SK-N-MC (cell line): ENCODE measurements at regions not wholly inside any gene's neighbourhood (a gene's known extent, or its start where the extent isn't known, plus 50 kb on each side); places are given as distances from the start of the nearest gene placed in this dataset.

Experiments used
- DNase-seq: peaks from one replicate; pipeline ENCODE4 v3.0.0-alpha.2; 2011; ENCODE audit warnings: low read depth, low spot score
- H3K27ac ChIP-seq: fragments of 200-600 bp; sonication (generic); 2 replicates; pipeline ENCODE4 v1.5.1; 2016; ENCODE audit warnings: mixed run types
- H3K36me3 ChIP-seq: fragments of 200-600 bp; sonication (generic); 2 replicates; pipeline ENCODE4 v1.6.1; 2017; ENCODE audit warnings: antibody characterized with exemption, low read length, mixed read lengths; ENCODE audit not compliant: insufficient read depth
- H3K4me3 ChIP-seq: fragments of 200-600 bp; sonication (generic); 2 replicates; pipeline ENCODE4 v1.5.1; 2016
- H3K9ac ChIP-seq: fragments of 200-600 bp; sonication (generic); 2 replicates; pipeline ENCODE4 v1.8.0; 2017; ENCODE audit warnings: mixed run types, mixed read lengths; ENCODE audit not compliant: insufficient read length
- H3K9me3 ChIP-seq: fragments of 200-600 bp; sonication (generic); 2 replicates; pipeline ENCODE4 v1.6.1; 2017; ENCODE audit warnings: low read depth, mild to moderate bottlenecking, antibody characterized with exemption, low read length, moderate library complexity, mixed read lengths
- EZH2 ChIP-seq: fragments of 200-600 bp; sonication (generic); IDR thresholded peaks from one replicate; pipeline ENCODE4 v1.6.1; 2017; ENCODE audit warnings: antibody characterized with exemption
- FOXP2 ChIP-seq: optimal IDR thresholded peaks from 2 replicates; pipeline ENCODE3; 2011; ENCODE audit warnings: mild to moderate bottlenecking, moderate library complexity; ENCODE audit not compliant: insufficient read depth; ENCODE audit errors: extremely low read length, control extremely low read depth
- POLR2AphosphoS5 ChIP-seq: IDR thresholded peaks from 2 replicates; pipeline ENCODE4 v1.6.1; 2012; ENCODE audit warnings: mild to moderate bottlenecking, low read depth, low read length, borderline replicate concordance

DNA sequence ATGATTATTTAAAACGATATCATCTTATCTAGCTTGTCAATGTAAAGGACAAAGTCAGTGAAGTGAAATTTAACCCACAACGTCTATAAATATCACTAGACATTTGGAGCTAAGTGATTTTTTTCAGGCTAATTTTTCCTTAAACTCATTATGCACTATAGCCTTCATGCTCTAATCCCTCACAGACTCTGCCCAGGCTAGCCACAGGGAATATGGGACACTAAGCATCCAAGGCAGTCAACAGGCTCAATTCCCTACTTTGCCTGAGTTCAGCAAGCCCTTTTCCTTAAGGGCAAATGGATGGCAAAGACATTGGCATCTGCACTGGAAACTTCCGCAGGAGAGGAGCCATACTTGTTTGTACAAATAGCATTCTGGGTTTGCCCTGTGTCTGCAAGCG lies 577.0 kb downstream of the LMO4 start:
- H3K9ac ChIP-seq = no peak overlapping the region
- no peaks in the 10 kb centered on the region for H3K9me3 ChIP-seq
- no peak overlapping the region for H3K4me3 ChIP-seq
- H3K27ac ChIP-seq = no peak overlapping the region
- no peaks in the 10 kb centered on the region for H3K36me3 ChIP-seq
- no peak for TF ChIP-seq EZH2
- TF ChIP-seq POLR2AphosphoS5 = no peak
- TF ChIP-seq FOXP2 = no peak
- no peak for DNase-seq

DNA sequence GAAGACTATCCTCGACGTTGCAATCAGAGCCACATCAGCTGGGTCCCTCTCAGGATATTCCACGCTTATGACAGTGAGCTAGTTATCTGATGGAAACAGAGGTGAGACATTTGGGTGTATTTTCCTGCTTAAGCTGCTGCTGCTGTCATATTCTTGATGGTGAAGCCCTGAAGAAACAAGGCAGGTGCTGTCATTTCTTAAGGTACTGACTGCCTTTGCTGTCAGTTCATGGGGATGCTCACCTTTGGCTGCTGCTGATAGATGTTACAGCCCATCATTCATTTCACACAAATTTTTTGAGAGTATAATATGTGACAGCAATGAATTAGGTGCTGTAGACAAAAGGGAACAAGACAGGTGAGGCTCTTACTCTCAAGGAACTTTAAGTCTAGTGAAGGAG lies 577.4 kb downstream of the LMO4 start:
- no peak overlapping the region for H3K4me3 ChIP-seq
- no peak overlapping the region for H3K27ac ChIP-seq
- TF ChIP-seq EZH2 = no peak
- no peak for TF ChIP-seq POLR2AphosphoS5
- no peak for TF ChIP-seq FOXP2
- no peaks in the 10 kb centered on the region for H3K9me3 ChIP-seq
- H3K9ac ChIP-seq = no peak overlapping the region
- DNase-seq = no peak
- no peaks in the 10 kb centered on the region for H3K36me3 ChIP-seq

DNA sequence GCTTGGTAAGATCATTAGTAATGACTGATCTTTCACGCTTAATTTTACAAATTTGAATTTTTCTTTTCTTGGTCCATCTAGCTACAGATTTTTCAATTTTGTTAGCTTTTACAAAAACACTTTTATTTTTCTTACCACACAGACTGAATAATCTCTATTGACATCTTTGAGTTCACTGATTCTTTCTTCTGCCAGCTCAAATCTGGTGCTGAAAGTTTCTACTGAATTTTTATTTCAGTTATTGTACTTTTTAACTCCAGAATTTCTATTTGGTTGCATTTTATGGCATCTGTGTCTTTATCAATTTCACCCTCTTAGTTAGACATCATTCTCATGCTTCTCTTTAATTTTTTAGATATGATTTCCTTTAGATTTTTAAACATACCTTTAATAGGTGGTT lies 584.7 kb downstream of the LMO4 start:
- TF ChIP-seq FOXP2 = no peak
- Histone ChIP-seq H3K4me3 (no peak overlapping the region), H3K27ac (no peak overlapping the region), H3K9me3 (no peaks in the 10 kb centered on the region), H3K9ac (no peak overlapping the region), H3K36me3 (no peaks in the 10 kb centered on the region)
- no peak for DNase-seq

DNA sequence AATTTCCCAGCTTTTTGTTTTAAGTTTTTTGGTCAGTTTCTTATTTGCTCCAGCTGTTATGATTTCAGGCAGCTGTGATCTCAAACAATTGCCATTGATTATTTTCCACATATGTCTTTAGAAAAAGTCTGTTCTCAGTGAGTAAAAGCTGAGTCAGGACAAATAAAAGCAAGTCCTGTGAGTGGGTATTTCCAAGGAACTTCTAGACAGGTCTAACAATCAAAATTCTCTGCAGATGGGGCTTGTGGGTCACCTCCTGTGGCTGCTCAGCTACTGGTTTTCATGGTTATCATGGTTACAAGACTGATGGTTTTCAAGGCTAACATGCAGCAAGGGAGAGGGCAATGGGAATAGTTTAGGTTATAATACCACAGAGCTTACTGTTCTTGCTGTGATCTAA lies 585.7 kb downstream of the LMO4 start:
- Histone ChIP-seq H3K9me3 (no peaks in the 10 kb centered on the region), H3K36me3 (no peaks in the 10 kb centered on the region), H3K4me3 (no peak overlapping the region), H3K27ac (no peak overlapping the region), H3K9ac (no peak overlapping the region)
- DNase-seq = no peak
- TF ChIP-seq POLR2AphosphoS5 (no peak), FOXP2 (no peak), EZH2 (no peak)

DNA sequence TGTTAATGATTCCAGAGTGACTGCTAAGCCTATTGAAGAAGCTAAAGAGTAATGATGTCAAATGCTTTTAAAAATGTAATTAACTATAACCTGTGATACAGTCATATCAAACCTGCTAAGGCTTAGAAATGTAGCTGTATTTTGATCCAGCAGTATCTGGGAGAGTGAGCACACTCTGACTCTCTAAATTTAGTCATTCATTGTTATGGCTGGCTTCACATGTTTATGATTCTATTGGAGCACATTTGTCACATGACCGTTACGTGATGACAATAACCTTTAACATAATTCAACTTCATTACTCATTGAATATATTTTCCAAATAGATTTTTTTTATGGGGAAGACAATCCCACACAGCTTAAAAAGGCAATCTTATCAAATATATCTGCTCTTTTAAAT lies 587.1 kb downstream of the LMO4 start:
- no peak for TF ChIP-seq FOXP2
- TF ChIP-seq POLR2AphosphoS5 = no peak
- TF ChIP-seq EZH2 = no peak
- Histone ChIP-seq H3K9me3 (no peaks in the 10 kb centered on the region), H3K27ac (no peak overlapping the region), H3K9ac (no peak overlapping the region), H3K4me3 (no peak overlapping the region), H3K36me3 (no peaks in the 10 kb centered on the region)
- no peak for DNase-seq

DNA sequence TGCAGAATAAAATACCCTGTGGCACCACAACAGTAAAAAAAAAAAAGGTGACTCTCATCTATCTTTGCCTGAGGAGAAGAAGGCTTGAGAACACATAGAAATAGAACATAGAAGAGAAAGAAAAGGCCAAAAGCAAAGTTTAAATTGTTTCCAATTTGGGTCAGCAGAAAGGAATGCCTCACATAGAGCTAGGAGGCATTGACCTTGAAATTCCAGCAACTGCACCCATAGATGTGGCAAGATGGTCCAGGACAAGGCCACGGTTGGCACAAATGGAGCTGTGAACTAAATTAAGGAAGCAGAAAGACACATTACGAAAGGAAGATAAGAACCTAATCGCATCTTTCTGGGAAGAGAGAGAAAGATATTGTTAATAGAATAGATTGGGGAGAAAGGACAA lies 588.3 kb downstream of the LMO4 start:
- no peak for DNase-seq
- TF ChIP-seq POLR2AphosphoS5 (no peak), EZH2 (no peak), FOXP2 (no peak)
- Histone ChIP-seq H3K36me3 (no peaks in the 10 kb centered on the region), H3K4me3 (no peak overlapping the region), H3K27ac (no peak overlapping the region), H3K9me3 (no peaks in the 10 kb centered on the region), H3K9ac (no peak overlapping the region)

DNA sequence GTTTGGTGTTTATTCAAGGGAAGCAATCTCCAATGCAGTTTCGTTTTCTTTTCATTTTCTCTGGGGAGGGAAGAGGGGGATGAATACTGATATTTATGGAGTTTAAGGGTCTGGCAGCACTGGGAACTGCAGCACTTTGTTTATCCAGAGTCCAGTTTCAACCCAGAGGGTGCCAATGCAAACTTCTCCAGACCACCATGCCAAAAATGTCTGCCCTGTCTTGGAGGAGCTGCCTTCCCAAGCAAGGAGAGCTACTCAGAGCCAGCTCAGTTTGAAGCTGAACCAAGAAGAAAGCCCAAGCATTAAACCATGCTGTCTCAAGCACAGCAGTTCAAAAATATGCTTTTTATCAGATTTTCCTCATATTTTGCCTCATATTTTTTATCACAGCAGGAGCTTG lies 589.7 kb downstream of the LMO4 start:
- Histone ChIP-seq H3K27ac (no peak overlapping the region), H3K9me3 (no peaks in the 10 kb centered on the region), H3K9ac (no peak overlapping the region), H3K4me3 (no peak overlapping the region), H3K36me3 (no peaks in the 10 kb centered on the region)
- no peak for DNase-seq
- no peak for TF ChIP-seq POLR2AphosphoS5
- TF ChIP-seq EZH2 = no peak
- no peak for TF ChIP-seq FOXP2

DNA sequence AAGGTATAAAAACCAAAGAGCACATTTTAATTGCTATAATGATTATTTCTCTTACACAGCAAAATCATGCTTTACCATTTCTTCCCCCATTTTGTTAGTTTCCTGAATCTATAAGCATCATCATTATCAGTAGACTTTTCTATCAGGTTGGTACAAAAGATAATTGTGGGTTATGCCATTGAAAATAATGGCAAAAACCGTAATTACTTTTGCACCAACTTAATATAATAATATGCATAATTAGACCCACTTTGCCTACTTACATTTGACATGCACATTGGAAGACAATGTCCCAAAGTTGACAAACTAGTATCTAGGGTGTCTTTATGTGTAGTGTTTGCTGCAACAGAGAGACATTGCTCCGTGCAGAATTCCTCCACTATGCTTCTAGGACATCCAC lies 594.2 kb downstream of the LMO4 start:
- Histone ChIP-seq H3K4me3 (no peak overlapping the region), H3K9ac (no peak overlapping the region), H3K27ac (no peak overlapping the region), H3K9me3 (no peaks in the 10 kb centered on the region), H3K36me3 (no peaks in the 10 kb centered on the region)
- no peak for DNase-seq
- TF ChIP-seq EZH2 (no peak), POLR2AphosphoS5 (no peak), FOXP2 (no peak)

DNA sequence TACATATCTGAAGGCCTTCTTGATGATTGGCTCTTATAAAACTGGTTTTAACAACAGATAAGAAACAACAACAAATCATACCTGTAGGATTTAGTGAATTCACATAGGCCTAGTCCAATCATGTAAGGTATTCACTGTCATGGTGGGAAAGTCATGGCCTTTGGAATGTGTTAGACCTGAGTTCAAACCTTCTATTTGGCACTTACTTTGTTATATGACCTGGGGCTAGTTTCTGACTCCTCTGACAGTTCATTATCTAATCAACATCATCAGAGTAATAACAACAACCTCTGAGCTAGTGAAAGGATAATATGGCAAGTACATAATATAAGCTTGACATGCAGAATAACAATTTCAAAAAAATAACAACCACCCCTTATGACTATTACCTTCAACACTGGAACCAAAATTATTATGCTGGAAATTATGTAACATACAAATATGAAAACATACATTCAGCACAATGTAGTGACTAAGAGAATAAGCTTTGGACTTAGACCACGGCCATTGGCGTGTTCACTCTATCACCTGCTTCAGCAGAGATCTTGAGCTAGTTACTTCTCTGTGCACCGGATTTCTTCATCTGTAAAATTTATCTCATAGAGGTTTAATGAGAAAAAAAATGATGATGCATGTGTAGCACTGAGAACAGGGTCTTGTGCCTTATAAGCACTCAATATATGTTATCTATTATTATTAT lies 597.6 kb downstream of the LMO4 start:
- Histone ChIP-seq H3K4me3 (no peak overlapping the region), H3K9ac (no peak overlapping the region), H3K36me3 (no peaks in the 10 kb centered on the region), H3K9me3 (no peaks in the 10 kb centered on the region), H3K27ac (no peak overlapping the region)
- no peak for TF ChIP-seq FOXP2
- no peak for TF ChIP-seq EZH2
- no peak for TF ChIP-seq POLR2AphosphoS5
- no peak for DNase-seq

DNA sequence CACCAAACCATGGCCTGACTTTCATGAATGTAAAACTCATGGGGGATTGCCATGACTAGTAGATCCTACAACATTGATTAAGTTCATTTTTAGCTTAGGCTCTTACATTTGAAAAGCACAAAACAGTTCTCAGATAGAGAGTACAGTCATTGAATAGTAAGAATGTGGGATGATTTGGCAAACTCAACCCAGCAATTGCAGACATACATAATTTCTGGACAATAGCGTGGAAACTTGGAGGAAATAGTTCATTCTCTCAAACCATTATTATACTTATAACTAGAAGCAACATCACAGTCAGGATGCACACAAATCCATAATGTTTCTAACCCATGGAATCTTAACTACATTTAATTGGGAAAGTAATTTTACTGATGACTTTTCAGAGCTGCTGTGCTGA lies 598.2 kb downstream of the LMO4 start:
- Histone ChIP-seq H3K27ac (no peak overlapping the region), H3K9ac (no peak overlapping the region)
- no peak for DNase-seq

More for the DNA sequence above, 598.2 kb downstream of the LMO4 start:
- no peaks in the 10 kb centered on the region for H3K9me3 ChIP-seq
- TF ChIP-seq EZH2 (no peak), FOXP2 (no peak), POLR2AphosphoS5 (no peak)
- H3K4me3 ChIP-seq = no peak overlapping the region
- H3K36me3 ChIP-seq = no peaks in the 10 kb centered on the region
